ENCODE measurements at regions not wholly inside any gene's neighbourhood (a gene's known extent, or its start where the extent isn't known, plus 50 kb on each side); places are given as distances from the start of the nearest gene placed in this dataset.
"Not testable (repeated sequence)": the region's sequence is repeated elsewhere in the genome, so short reads cannot be mapped to it uniquely, and the experiment has no call there.

GRCh38 chr9:126057121-126057825, 269.4 kb upstream of the MVB12B start:
- no peak for DNase-seq

DNA sequence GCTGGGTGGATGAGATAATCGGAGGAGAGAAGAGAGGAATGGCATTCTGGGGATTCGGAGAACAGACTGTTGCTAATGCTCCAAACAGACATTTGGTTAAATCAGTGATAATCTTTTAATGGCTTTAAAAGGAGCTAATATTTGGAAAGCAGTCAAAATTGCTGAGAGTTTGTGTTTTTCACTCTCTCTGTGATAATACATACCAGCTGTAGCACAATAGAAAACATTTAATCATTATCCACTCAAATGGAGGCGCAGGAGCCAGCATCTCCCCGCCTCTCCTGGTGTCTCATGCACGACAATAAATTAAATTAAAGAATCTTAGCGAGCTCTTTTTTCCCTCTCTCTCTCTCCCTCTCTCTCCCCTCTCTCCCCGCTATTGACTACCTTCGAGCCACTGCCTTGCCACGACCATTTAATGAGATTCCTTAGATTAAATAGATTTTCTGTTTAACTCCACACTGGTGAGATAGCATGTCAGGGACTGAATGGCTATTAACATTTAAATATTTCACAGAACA, 268.6 kb upstream of the MVB12B start:
- no peak for DNase-seq

- DNase-seq: no peak
These were observed 268.0 kb upstream of the MVB12B start for GRCh38 chr9:126058591-126058990.

- no peak for DNase-seq
These were observed 265.1 kb upstream of the MVB12B start for GRCh38 chr9:126061575-126061974.

DNA sequence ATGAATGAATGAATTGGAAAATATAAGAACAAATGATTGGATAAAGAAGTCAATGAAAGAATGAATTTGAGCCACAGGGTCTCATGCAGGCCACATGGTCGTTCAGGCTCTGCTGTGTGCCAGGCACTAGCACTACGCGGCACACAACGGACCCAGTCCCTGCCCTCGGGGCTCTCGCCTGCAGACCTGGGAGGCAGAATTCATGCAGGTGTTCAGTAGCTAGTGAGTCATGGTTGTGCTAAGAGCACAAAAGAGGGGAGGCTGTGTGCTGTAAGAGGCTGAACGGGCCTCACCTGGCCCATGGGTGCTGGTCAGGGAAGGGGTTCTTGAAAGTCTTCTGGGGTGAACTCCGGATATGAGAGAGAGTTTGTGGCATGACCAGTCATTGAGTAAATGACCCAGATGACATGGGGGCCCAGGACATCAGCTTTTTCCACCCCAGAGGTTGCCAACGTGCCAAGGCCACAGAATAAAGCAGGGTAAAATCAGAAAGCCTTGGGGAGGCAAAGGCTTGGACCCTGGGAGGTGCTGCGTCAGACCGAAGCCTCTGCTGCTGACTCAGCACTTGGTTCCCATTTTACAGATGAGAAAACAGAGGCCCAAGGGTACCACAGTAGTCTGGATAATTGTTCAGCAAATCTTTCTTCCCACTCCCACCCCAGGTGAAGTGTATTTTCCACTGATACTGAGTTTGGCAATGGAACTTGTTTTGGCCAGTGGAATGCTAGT, 264.3 kb upstream of the MVB12B start:
- DNase-seq: no peak

- no peak for DNase-seq
These were observed 263.3 kb upstream of the MVB12B start for GRCh38 chr9:126063326-126063725.

DNA sequence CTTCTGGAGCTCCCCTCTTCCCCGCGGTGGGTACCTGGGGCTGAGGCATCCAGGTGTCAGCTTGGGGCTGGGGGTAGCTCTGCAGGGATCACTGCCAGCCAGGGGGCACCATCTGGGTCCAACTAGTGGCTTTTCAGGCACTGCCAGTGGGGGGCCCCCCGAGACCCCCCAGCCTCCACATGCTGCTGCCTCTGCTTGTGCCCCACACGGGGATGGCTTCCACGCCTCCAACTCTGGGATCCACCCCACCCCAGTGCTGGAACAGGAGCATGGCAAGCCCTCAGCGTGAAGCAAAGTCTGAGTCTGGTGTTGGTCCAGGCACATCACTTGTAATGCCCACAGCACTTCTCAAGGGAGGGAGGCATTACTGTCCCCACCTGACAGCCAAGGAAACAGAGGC, 260.5 kb upstream of the MVB12B start:
- DNase-seq: no peak

- DNase-seq: no peak
These were observed 259.4 kb upstream of the MVB12B start for GRCh38 chr9:126067031-126067734.

DNA sequence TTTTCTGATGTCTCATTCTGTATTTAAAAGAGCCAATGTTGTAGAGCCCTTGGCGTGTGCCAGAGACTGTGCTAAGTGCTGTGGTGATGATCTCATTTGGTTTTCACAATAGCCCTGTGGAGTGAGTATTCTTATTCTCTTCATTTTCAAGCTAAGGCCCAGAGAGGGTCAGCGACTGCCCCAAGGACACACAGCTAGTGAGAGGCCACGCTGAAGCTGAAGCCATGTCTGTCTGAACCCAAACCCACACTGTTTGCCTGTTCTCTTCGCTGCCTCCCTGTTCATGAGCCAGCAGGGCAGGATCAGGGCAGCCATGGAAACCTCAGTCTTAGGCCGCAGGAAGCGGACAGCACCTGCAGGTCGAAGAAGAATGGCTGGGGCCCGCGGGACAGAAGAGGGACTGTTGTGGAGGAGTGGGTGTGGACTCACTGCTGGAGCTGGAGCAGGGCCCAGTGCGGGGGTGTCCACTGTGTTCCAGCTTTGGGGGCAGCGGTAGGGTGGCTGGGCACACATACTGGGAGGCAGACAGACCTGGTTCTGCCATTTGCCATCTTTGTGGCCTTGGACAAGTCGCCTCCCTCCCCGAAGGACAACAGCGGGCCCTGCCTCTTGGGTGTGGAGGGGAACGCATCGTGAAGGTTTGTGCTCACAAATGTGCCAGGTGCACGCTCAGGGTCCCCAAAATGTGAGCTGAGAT, 257.9 kb upstream of the MVB12B start:
- no peak for DNase-seq

- DNase-seq: no peak
These were observed 257.2 kb upstream of the MVB12B start for GRCh38 chr9:126069400-126069955.

DNA sequence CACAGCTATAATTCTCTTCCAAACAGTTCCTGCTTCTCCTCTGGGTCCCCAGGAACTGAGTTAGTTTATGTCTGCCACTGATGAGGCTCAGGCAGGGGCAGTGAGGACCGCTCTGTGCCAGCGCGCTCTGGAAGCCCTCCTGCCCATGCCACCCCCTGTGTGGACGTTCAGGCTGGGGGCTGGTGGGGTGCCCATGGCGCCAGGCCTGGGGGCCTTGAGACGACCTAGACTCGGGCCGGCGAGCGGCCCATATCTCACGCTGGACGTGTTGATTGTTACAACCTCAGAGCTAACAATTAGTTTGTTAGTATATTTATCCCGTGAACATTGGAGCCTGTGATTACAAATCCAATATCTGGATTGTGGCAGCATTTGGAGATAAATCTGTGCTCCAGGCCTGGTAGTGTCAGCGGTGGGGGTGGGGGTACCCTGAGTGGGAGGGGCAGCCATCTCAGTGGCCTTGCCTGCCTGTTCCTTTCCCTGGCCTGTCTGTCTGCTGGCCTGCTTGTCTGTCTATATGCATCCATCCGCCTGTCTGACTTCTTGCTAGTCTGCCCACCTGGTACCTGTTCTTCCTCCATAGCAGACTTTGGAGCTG, 256.5 kb upstream of the MVB12B start:
- no peak for DNase-seq

- no peak for DNase-seq
These were observed 255.4 kb upstream of the MVB12B start for GRCh38 chr9:126071076-126071750.

- not testable (repeated sequence) for DNase-seq
These were observed 249.0 kb upstream of the MVB12B start for GRCh38 chr9:126077656-126078055.

- DNase-seq: no peak
These were observed 246.0 kb upstream of the MVB12B start for GRCh38 chr9:126080641-126081040.

GRCh38 chr9:126081746-126082145, 244.9 kb upstream of the MVB12B start:
- no peak for DNase-seq

DNA sequence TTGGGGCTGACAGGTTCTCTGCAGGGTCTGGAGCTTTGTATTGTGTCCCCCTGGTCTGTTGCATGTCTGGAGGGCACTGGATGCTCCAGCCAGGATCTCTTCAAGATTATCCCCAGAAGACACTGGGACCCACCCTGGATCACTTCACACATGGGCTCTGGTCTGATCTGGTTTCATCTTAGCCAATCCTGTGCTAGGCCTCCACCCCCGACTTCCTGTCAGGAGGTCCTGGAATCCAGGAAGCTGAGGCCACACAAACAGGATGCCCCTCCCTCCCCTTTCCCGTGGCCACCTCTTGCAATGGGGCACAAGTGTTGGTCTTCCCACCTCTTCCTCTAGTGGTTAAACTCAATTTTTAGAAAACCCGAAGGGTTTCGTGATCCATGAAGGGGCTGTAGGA, 242.6 kb upstream of the MVB12B start:
- no peak for DNase-seq

DNA sequence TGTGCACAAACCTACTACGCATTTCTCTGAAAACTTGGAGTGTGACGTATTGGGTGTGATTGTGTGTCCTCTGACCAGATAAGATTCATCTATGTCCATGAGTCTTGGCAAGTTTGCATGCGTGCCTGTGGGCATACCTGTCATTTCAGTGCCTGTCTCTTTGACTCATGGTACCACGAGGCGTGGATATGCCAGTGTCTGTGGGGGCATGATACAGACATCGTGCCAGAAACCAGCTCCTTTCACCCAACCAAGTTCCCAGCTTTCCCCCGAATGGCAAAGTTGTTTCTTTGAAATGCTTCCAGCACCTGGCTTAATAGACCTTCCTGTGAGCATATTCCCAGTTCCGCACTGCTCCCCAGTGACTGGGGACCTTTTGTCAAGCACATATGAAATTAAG, 241.9 kb upstream of the MVB12B start:
- DNase-seq: no peak

- DNase-seq: no peak
These were observed 241.5 kb upstream of the MVB12B start for GRCh38 chr9:126085170-126085569.

GRCh38 chr9:126088336-126088735, 238.3 kb upstream of the MVB12B start:
- no peak for DNase-seq

GRCh38 chr9:126089789-126090188, 236.8 kb upstream of the MVB12B start:
- no peak for DNase-seq

GRCh38 chr9:126093771-126094170, 232.9 kb upstream of the MVB12B start:
- no peak for DNase-seq

Data from T-helper 1 cell (primary cell).